Urinary bladder (tissue), 3 donors: ENCODE measurements at regions not wholly inside any gene's neighbourhood (a gene's known extent, or its start where the extent isn't known, plus 50 kb on each side); places are given as distances from the start of the nearest gene placed in this dataset.
"Not testable (repeated sequence)": the region's sequence is repeated elsewhere in the genome, so short reads cannot be mapped to it uniquely, and the experiment has no call there.

Source experiments
- DNase-seq: peaks from one replicate; pipeline ENCODE4 v3.0.0-alpha.2; 2015; ENCODE audit errors: extremely low spot score
- H3K27ac ChIP-seq: one replicate; pipeline ENCODE4 v1.5.1; 2013; ENCODE audit warnings: low read depth, mild to moderate bottlenecking, moderate library complexity
- H3K36me3 ChIP-seq: one replicate; pipeline ENCODE4 v1.6.1; 2013; ENCODE audit warnings: mild to moderate bottlenecking, moderate library complexity; ENCODE audit not compliant: insufficient read depth
- H3K4me1 ChIP-seq: one replicate; pipeline ENCODE4 v1.6.1; 2013; ENCODE audit warnings: mild to moderate bottlenecking, moderate library complexity; ENCODE audit not compliant: insufficient read depth
- H3K4me3 ChIP-seq: one replicate; pipeline ENCODE4 v1.5.1; 2013; ENCODE audit warnings: low read depth, low read length
- WGBS: extraction: QIAGEN DNeasy Blood & Tissue Kit; methylation state at CpG from one replicate; pipeline ENCODE4 v1.1.7; 2013; 5-methylcytosine and 5-hydroxymethylcytosine counted together
- donor health status: healthy with polysubstance abuse.
- donor health status: healthy.

DNA sequence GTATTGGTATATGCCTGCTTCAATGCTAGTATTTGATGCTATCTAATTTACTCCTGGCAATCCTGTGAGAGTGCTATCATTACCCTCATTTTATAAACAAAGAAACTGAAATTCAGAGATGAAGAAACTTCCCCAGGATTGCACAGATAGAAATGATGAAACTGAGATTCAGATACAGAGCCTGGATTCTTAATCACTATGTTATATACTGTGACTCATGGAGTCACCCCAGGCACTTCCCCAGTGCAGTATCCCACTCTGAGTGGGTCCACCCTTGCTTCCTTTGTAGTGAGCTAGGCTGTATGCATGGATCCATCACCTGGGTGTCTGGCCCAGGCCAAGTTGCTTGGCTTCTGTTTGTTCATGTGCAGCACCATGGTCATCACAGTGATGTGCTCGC is 133.9 kb downstream of the TRIM43 start:
- not testable (repeated sequence) for H3K4me3 ChIP-seq

DNA sequence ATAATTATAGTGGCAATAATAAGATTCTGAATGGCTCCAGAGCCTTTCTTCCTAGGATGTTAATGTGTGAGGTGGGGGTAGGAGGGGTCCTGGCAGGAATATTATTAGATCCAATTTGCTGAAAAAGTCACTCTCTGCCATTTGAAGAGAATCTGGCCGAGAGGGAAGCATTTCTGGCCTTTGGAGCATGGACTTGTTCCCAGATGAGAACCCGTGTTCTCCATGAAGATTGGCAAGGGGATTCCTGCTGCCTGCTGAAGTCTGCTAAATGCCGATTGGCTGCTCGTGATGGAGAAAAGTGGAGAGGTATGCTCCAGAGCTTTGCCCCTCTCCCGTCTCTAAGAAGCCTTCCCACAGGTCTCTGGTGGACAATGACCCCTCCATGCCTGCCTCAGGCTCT is 135.6 kb downstream of the TRIM43 start:
- not testable (repeated sequence) for H3K4me1 ChIP-seq, DNase-seq, H3K4me3 ChIP-seq, H3K27ac ChIP-seq, H3K36me3 ChIP-seq
- WGBS: 76% methylated on average over 5 of the region's 5 CpGs

More for the DNA sequence above, 133.9 kb downstream of the TRIM43 start:
- H3K4me1 ChIP-seq, H3K27ac ChIP-seq, DNase-seq, H3K36me3 ChIP-seq: not testable (repeated sequence)
- WGBS: 81% methylated on average over 1 of the region's 1 CpG

DNA sequence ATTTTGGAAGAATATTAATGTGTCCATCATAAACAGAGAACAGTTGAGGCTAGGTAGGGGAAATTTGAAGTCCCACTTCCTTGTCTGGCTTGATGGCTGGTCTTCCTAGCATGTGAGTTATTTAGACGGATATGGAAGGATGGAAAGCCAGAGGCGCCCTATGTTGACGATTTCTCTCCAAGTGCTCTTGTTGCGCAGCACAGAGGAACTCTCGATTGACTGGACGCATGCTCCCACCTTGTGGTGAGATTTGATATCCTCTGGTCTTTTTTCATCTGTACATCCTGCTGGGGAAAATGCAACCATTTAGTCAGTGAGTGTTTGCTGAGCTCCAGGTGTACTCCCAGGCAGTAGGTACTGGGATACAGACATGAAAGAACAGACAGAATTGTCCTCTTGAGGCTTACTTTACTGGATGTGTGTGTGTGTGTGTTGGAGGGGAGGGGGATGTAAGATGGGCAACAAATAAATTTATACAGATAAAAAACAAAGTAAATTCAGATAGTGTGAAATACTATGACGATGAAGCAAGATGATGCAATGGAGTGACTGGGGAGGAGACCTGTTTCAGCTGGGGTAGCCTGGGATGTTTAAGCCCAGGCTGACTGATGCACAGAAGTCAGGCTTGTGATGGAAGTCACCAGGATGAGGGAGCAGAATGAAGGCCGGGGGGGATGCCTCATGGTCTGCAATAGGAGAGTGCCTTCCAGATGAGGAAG is 137.2 kb downstream of the TRIM43 start:
- Histone ChIP-seq H3K4me1 (no peaks in the 10 kb centered on the region), H3K4me3 (no peak overlapping the region), H3K27ac (no peak overlapping the region), H3K36me3 (no peaks in the 10 kb centered on the region)
- DNase-seq: peak; percentile 51
- 22% methylated on average over 8 of the region's 8 CpGs for WGBS

DNA sequence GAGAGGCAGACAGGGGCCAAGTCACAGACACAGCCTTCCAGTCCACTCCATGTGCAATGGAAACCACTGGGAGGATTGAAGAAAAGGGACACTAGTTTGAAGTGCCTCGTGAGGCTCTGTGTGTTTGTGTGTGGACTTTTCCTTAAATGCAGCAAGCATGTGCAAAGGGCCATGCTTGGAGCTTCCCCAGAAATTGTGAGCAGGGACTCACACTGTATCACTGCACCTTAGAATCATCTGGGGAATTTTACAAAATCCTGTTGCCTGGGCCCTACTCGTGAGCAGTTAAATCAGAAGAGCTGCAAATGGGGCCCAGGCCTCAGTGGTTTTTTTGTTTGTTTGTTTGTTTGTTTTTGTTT is 137.8 kb downstream of the TRIM43 start:
- Histone ChIP-seq H3K36me3 (no peaks in the 10 kb centered on the region), H3K4me1 (no peaks in the 10 kb centered on the region), H3K27ac (no peak overlapping the region), H3K4me3 (no peak overlapping the region)
- DNase-seq: no peak
- 87% methylated on average over 2 of the region's 2 CpGs for WGBS

DNA sequence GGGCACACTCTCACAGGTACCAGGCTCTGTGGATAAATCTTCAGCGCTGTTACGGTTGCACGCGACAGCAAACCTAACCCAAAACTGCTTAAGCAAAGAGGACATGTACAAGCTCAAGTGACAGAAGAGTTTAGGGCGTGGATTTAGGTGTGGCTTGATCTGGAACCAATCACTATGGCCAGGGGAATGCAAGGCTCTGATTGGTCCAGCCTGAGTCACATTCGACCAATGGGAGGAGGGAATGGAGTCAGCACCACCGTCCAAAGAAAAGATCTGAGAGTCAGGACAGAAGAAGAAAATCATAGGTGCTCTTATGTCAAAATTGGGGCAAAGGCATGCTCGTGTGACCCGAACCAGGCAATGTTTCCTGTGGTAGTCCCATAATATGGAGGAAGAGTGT is 139.0 kb downstream of the TRIM43 start:
- H3K27ac ChIP-seq: no peak overlapping the region
- H3K36me3 ChIP-seq: no peaks in the 10 kb centered on the region
- no peak for DNase-seq
- no peak overlapping the region for H3K4me3 ChIP-seq
- no peaks in the 10 kb centered on the region for H3K4me1 ChIP-seq
- WGBS: 80% methylated on average over 9 of the region's 9 CpGs

DNA sequence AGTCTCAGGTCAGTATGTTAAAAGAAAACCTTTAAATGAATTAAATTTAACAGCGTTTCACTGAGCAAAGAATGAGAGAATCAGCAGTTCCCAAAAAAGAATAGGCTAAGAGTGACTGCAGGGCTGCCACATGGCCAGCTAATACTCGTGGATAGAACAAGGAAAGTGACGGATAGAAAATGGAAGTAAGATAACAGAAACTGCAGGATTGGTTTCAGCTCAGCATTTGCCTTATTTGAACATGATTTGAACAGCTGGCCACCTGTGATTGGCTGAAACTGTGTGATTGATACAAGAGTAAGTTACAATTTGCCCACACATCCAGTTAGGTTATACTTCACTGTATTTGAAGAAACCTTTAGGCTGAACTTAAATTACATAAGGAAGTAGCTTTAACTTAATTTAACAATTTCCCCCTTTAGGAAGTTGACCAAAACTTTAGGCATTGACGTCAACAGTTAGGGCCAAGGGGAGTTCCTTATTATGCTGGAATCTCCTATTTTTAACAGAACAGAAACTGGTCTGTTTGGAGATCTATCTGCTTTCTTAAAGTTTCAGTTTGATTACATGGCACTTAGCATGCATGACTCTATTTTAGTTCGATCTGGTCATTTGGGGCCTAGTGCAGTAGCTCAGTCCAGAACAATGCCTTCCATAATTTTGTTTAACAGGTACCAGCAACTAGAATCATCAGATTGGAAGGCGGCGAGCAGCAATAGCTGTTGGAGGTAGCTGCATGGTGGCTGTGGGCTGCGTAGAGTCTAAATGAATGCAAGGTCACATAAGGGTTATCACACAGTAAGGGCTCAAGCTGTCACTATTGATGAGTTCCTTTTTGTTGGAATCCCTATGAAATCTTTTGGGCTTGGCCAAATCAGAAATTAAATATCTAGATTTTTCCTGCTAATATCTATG is 143.4 kb downstream of the TRIM43 start:
- no peak overlapping the region for H3K4me3 ChIP-seq
- no peak overlapping the region for H3K27ac ChIP-seq
- H3K36me3 ChIP-seq: no peaks in the 10 kb centered on the region
- H3K4me1 ChIP-seq: no peaks in the 10 kb centered on the region
- DNase-seq: no peak
- WGBS: 67% methylated on average over 8 of the region's 8 CpGs

DNA sequence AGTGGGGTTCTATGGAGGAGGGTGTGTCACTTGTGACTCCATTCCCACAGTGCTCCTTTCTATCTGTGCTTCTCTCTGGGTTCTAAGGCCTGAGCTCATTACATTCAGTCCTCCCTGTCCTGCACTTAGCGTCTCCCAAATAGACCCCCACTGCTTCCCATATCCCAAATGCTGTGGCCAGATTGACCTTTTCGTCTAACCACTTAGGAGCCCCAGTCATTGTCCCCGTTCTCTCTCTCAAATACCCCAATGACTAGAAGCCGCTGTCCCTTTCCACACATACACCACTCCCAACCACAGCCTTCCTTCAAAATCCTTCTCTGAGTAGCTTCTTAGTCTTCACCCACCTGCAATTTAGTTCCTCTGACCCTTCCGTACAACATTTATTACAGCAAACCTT is 146.5 kb downstream of the TRIM43 start:
- Histone ChIP-seq H3K36me3 (no peaks in the 10 kb centered on the region), H3K4me1 (no peaks in the 10 kb centered on the region), H3K4me3 (no peak overlapping the region), H3K27ac (no peak overlapping the region)
- WGBS: 90% methylated on average over 5 of the region's 5 CpGs
- no peak for DNase-seq

DNA sequence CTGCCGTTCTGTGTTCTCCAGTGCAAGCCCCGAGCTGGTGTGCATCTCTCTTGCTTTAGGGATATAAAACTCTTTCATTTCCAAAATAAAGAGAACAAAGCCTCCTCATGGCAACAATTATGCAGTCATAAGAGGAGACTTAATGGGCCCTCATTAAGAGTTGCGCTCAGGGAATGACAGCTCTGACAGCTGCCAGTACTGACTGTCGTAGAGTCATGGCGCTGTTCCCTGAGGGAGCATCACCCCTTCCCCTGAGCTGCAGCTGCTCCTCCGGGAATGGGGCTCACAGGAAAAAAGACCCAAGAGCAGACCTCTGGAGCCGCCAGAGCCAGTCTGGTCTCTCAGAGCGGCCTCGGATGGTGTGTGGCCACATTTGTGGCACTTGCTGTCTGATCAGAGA is 160.3 kb downstream of the TRIM43 start:
- WGBS: 68% methylated on average over 9 of the region's 9 CpGs
- H3K4me1 ChIP-seq, DNase-seq, H3K27ac ChIP-seq, H3K4me3 ChIP-seq, H3K36me3 ChIP-seq: not testable (repeated sequence)

DNA sequence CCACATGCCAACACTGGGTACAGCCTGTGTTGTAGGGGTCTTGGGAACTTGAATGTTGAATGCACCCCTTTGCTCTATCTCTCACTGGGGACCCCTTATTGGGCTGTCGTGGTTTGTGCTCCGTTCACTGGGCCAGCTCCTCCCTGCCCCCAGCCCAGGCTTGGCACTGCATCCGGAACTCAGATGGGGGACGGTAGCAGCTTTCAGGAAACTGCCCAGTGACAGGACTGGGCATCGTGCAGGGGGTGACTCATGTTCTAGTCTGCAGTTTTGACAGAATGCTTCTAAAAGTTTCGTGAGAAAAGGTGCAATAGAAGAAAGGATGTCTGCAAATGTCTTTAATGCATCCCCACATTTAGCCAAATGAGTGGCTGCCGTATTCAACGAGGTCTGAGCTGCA is 162.0 kb downstream of the TRIM43 start:
- not testable (repeated sequence) for H3K27ac ChIP-seq, DNase-seq, H3K4me3 ChIP-seq, H3K36me3 ChIP-seq, H3K4me1 ChIP-seq
- WGBS: 67% methylated on average over 8 of the region's 8 CpGs

DNA sequence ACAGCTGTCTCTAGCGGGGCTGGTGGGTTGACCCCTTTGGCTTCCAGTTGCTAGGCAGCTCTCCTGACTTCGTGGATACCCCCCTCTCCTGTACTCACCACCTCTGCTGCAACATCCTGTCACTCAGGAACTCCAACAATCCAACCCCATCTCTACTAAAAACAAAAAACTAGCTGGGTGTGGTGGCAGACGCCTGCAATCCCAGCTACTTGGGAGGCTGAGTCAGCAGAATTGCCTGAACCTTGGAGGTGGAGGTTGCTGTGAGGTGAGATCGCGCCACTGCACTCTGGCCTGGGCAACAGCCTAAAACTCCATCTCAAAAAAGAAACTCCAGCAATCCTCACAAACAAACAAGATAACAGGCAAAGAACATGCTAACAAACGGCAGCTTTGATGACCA is 162.4 kb downstream of the TRIM43 start:
- H3K4me1 ChIP-seq, DNase-seq, H3K27ac ChIP-seq, H3K4me3 ChIP-seq, H3K36me3 ChIP-seq: not testable (repeated sequence)
- WGBS: 53% methylated on average over 6 of the region's 6 CpGs

DNA sequence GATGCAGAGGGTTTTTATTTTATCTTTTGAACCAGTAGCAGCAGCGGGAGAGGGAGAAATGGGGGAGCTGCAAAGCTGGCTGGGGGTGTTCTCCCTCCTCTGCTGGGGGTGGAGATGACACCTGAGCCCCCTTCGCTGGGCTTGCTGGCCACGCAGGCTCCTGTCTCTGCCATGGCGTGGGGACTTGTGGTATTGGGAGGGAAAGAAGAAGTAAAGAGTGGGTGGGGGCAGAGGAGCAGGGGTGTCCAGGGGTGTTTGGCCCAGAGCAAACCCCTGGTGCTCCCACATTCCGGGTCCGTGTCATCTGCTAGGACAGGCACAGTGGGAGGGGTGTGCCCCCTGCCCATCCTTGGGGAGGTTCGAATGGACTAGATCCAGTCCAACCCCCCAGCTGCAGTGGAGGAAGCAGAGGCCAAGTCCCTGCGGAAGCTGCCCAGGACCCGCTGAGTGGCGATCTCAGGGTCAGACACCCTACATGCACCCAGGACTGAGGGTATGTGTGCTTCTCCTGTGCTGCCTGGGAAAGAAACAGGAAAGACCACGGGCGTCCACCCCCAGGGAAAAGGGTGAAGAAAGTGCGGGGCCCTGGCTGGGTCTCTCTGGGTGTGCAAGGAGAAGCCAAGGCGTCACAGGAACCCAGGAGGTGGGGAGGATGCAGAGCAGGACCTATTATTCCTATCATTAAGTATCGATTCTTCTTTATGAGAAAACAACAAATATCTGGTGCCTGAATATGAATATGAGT is 163.2 kb downstream of the TRIM43 start:
- not testable (repeated sequence) for H3K4me3 ChIP-seq, H3K27ac ChIP-seq, H3K36me3 ChIP-seq, H3K4me1 ChIP-seq, DNase-seq
- 59% methylated on average over 14 of the region's 15 CpGs for WGBS

DNA sequence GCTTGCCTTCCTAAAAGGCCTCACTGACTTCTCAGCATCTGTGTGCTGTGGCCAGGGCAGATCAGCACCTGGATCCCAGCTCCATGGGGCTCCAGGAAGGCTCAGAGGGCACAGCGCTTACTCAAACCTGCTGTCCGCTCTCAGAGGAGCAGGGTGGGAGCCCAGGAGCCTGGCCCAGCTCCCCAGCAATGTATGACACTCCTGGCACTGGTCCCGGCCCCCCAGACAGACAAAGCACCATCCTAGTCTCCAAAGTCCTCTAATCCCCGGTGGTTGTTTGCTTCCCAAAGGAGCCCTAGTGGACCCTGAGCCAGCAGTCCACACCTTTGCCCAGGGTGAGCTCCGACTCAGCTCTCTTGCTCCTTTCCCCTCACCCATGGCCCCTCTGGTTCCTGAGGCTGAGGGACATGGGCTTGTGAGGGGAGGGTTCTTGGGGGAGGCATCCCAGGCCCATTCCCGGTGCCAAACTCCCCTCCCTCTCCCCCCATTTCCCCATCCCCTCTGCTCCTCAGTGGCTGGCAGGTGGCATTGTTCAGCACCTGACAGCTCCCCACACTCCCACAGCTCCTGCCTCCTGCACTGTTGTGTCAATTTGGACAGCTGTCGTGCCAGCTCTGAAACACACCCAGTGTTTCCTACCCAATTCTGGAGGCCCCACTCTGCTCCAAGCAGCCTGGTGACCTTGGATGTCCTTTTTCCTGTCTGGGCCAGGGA is 164.3 kb downstream of the TRIM43 start:
- not testable (repeated sequence) for H3K4me3 ChIP-seq, H3K27ac ChIP-seq, DNase-seq, H3K36me3 ChIP-seq, H3K4me1 ChIP-seq
- WGBS: 66% methylated on average over 7 of the region's 7 CpGs

DNA sequence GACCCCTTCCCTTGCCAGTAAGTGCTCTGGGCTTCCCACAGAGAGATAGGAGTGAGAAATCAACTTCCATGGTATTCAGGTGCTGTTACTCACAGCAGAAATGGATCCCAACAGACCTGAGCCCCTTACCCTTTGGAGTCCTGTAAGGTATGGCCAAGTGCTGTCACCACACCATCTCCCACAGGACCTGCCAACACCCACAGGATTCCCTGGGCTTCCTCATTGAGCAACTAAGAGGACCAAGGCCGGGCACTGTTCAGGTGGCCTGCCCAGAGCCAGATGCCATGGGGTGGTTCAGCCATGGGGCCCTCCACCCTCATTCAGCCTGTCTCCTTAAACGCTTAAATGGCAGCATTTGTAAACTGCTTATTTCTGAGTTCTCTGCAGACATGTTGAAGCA is 166.2 kb downstream of the TRIM43 start:
- H3K27ac ChIP-seq: no peak overlapping the region
- no peak for DNase-seq
- no peak overlapping the region for H3K4me3 ChIP-seq
- no peaks in the 10 kb centered on the region for H3K4me1 ChIP-seq
- WGBS: 47% methylated on average over 2 of the region's 2 CpGs
- H3K36me3 ChIP-seq: no peaks in the 10 kb centered on the region
